H9 (cell line): ENCODE measurements at regions not wholly inside any gene's neighbourhood (a gene's known extent, or its start where the extent isn't known, plus 50 kb on each side); places are given as distances from the start of the nearest gene placed in this dataset.

Experiments used
- DNase-seq: peaks from one replicate; pipeline ENCODE4 v3.0.0-alpha.2; 2017
- H2AFZ ChIP-seq: one replicate; pipeline ENCODE4 v1.6.1; 2013; ENCODE audit warnings: mild to moderate bottlenecking, low read length, control low read depth, moderate library complexity
- H2AK5ac ChIP-seq: 2 replicates; pipeline ENCODE4 v1.6.1; 2013; ENCODE audit warnings: low read length, control low read depth, mixed read lengths; ENCODE audit not compliant: insufficient read length
- H2BK120ac ChIP-seq: one replicate; pipeline ENCODE4 v1.6.1; 2013; ENCODE audit warnings: low read depth, mild to moderate bottlenecking, low read length, control low read depth, inconsistent platforms; ENCODE audit not compliant: poor library complexity, severe bottlenecking
- H2BK12ac ChIP-seq: 2 replicates; pipeline ENCODE4 v1.6.1; 2013; ENCODE audit warnings: low read length, control low read depth, mixed read lengths, low read depth; ENCODE audit not compliant: insufficient read length
- H2BK15ac ChIP-seq: 2 replicates; pipeline ENCODE4 v1.6.1; 2013; ENCODE audit warnings: low read depth, low read length, control low read depth
- H2BK20ac ChIP-seq: one replicate; pipeline ENCODE4 v1.6.1; 2013; ENCODE audit warnings: low read depth, mild to moderate bottlenecking, low read length, control low read depth, inconsistent platforms; ENCODE audit not compliant: poor library complexity, severe bottlenecking
- H2BK5ac ChIP-seq: 2 replicates; pipeline ENCODE4 v1.6.1; 2013; ENCODE audit warnings: low read length, control low read depth, mixed read lengths; ENCODE audit not compliant: insufficient read length
- H3K14ac ChIP-seq: 2 replicates; pipeline ENCODE4 v1.6.1; 2013; ENCODE audit warnings: low read length, control low read depth; ENCODE audit not compliant: insufficient read depth
- H3K18ac ChIP-seq: 2 replicates; pipeline ENCODE4 v1.6.1; 2013; ENCODE audit warnings: low read depth, mild to moderate bottlenecking, mixed read lengths, low read length, control low read depth; ENCODE audit not compliant: insufficient read length
- H3K23ac ChIP-seq: 2 replicates; pipeline ENCODE4 v1.6.1; 2013; ENCODE audit warnings: low read length, control low read depth, mixed read lengths, low read depth; ENCODE audit not compliant: insufficient read length
- H3K23me2 ChIP-seq: 2 replicates; pipeline ENCODE4 v1.6.1; 2013; ENCODE audit warnings: low read depth, mild to moderate bottlenecking, mixed read lengths, low read length, control low read depth; ENCODE audit not compliant: insufficient read length, poor library complexity, severe bottlenecking
- H3K27ac ChIP-seq: 2 replicates; pipeline ENCODE4 v1.5.1; 2013; ENCODE audit warnings: low read length, control low read depth, mixed read lengths, low read depth; ENCODE audit not compliant: insufficient read length
- H3K27me3 ChIP-seq: 2 replicates; pipeline ENCODE4 v1.6.1; 2013; ENCODE audit warnings: low read length, control low read depth, inconsistent platforms; ENCODE audit not compliant: insufficient read depth
- H3K4ac ChIP-seq: 2 replicates; pipeline ENCODE4 v1.6.1; 2013; ENCODE audit warnings: low read depth, mild to moderate bottlenecking, control low read depth, inconsistent platforms, low read length, moderate library complexity
- H3K4me1 ChIP-seq: 2 replicates; pipeline ENCODE4 v1.6.1; 2013; ENCODE audit warnings: low read length, control low read depth, inconsistent platforms; ENCODE audit not compliant: insufficient read depth
- H3K4me2 ChIP-seq: 2 replicates; pipeline ENCODE4 v1.6.1; 2013; ENCODE audit warnings: low read length, control low read depth, mixed read lengths; ENCODE audit not compliant: insufficient read length, insufficient read depth
- H3K56ac ChIP-seq: 2 replicates; pipeline ENCODE4 v1.6.1; 2013; ENCODE audit warnings: low read depth, mild to moderate bottlenecking, mixed read lengths, low read length, control low read depth; ENCODE audit not compliant: insufficient read length
- H3K79me1 ChIP-seq: 2 replicates; pipeline ENCODE4 v1.6.1; 2013; ENCODE audit warnings: low read depth, mild to moderate bottlenecking, moderate library complexity, low read length, control low read depth, inconsistent platforms; ENCODE audit not compliant: insufficient read depth, poor library complexity, severe bottlenecking
- H3K79me2 ChIP-seq: 2 replicates; pipeline ENCODE4 v1.6.1; 2013; ENCODE audit warnings: low read length, control low read depth, inconsistent platforms; ENCODE audit not compliant: insufficient read depth
- H3K9ac ChIP-seq: 2 replicates; pipeline ENCODE4 v1.6.1; 2013; ENCODE audit warnings: low read length, control low read depth, mixed read lengths; ENCODE audit not compliant: insufficient read length; ENCODE audit errors: extremely low read depth
- H3K9me3 ChIP-seq: one replicate; pipeline ENCODE4 v1.6.1; 2013; ENCODE audit warnings: low read depth, low read length, inconsistent platforms; ENCODE audit not compliant: control insufficient read depth
- H3T11ph ChIP-seq: one replicate; pipeline ENCODE4 v1.6.1; 2013; ENCODE audit warnings: mild to moderate bottlenecking, low read length, control low read depth, inconsistent platforms
- H4K20me1 ChIP-seq: one replicate; pipeline ENCODE4 v1.6.1; 2013; ENCODE audit not compliant: control insufficient read depth, insufficient read length, insufficient read depth
- H4K5ac ChIP-seq: 2 replicates; pipeline ENCODE4 v1.6.1; 2013; ENCODE audit warnings: low read depth, mild to moderate bottlenecking, mixed read lengths, low read length, control low read depth; ENCODE audit not compliant: insufficient read length
- H4K8ac ChIP-seq: replicated peaks from 2 replicates; pipeline ENCODE4 v1.6.1; 2013; ENCODE audit warnings: low read length, control low read depth, mixed read lengths, low read depth; ENCODE audit not compliant: insufficient read length
- H4K91ac ChIP-seq: 2 replicates; pipeline ENCODE4 v1.6.1; 2013; ENCODE audit warnings: low read depth, mild to moderate bottlenecking, moderate library complexity, mixed read lengths, low read length, control low read depth; ENCODE audit not compliant: insufficient read length
- H3K27ac Mint-ChIP-seq, 3 experiments: 2 replicates in 2 of 3; 3 replicates in 1 of 3; pipeline ENCODE4 v1.8.0; 2020 to 2021; ENCODE audit warnings: mixed read lengths in 3 of 3, mild to moderate bottlenecking in 1 of 3, moderate library complexity in 1 of 3
- H3K27me3 Mint-ChIP-seq: 2 replicates; pipeline ENCODE4 v1.8.0; 2021; ENCODE audit warnings: low read depth, mild to moderate bottlenecking, moderate library complexity, mixed read lengths
- H3K36me3 Mint-ChIP-seq, 3 experiments: 2 replicates in 2 of 3; 3 replicates in 1 of 3; pipeline ENCODE4 v1.8.0; 2020 to 2021; ENCODE audit warnings: low read depth in 3 of 3, mixed read lengths in 3 of 3; ENCODE audit not compliant: insufficient read depth in 1 of 3
- H3K4me1 Mint-ChIP-seq, 2 experiments: 2 replicates each; pipeline ENCODE4 v1.8.0; 2020; ENCODE audit warnings: mixed read lengths in 2 of 2
- H3K4me3 Mint-ChIP-seq, 2 experiments: 2 replicates in 1 of 2; 3 replicates in 1 of 2; pipeline ENCODE4 v1.8.0; 2020 to 2021; ENCODE audit warnings: mild to moderate bottlenecking in 2 of 2, mixed read lengths in 2 of 2, moderate library complexity in 1 of 2
- H3K9me3 Mint-ChIP-seq, 2 experiments: 2 replicates in 1 of 2; 3 replicates in 1 of 2; pipeline ENCODE4 v1.8.0; 2020; ENCODE audit warnings: mild to moderate bottlenecking in 2 of 2, mixed read lengths in 2 of 2, moderate library complexity in 1 of 2
- CTCF ChIP-seq: fragments of 200-600 bp; sonication (generic); conservative IDR thresholded peaks from 3 replicates; pipeline ENCODE4 v1.8.0; 2021; ENCODE audit warnings: antibody characterized with exemption, mild to moderate bottlenecking
- WGBS: extraction: QIAGEN DNeasy Blood & Tissue Kit; methylation state at CpG from one replicate; pipeline ENCODE4 v1.1.7; 2013; ENCODE audit warnings: missing lambda C conversion rate, low lambda C conversion rate, mixed read lengths; ENCODE audit not compliant: insufficient read length; ENCODE audit errors: extremely low coverage; 5-methylcytosine and 5-hydroxymethylcytosine counted together

DNA sequence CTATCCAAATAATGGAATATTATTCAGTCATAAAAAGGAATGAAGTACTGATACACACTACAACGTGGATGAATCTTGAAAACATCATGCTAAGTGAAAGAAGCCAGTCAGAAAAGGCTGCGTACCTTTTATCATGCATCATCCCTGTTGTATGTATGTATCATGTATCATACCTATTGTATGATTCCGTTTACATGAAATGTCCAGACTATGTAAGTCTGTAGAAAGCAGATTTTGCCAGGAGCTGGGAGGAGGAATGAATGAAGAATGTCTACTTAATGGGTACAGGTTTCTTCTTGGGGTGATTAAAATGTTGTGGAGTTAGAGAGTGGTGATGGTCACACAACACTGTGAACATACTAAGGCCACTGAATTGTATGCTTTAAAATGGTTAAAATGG lies 135.9 kb upstream of the KLF14 start:
- no peaks in the 10 kb centered on the region for H4K20me1 ChIP-seq
- H4K5ac ChIP-seq, result no peak overlapping the region
- H3K27me3 Mint-ChIP-seq, result peaks cover 1% of the 10 kb centered on the region; the same call in 1 of the 2 replicates
- H2AFZ ChIP-seq, result no peak overlapping the region
- H3K27me3 ChIP-seq, result no peaks in the 10 kb centered on the region
- no peak overlapping the region for H2BK120ac ChIP-seq
- H3K4ac ChIP-seq, result no peak overlapping the region
- H3K14ac ChIP-seq, result no peak overlapping the region
- H2BK20ac ChIP-seq, result no peak overlapping the region
- no peak overlapping the region for H3K18ac ChIP-seq
- TF ChIP-seq CTCF, result no peak
- no peak overlapping the region for H3K27ac ChIP-seq
- no peaks in the 10 kb centered on the region for H3K79me2 ChIP-seq
- no peaks in the 10 kb centered on the region for H3K4me1 ChIP-seq
- H2BK15ac ChIP-seq, result no peak overlapping the region
- peaks cover 4 to 5% of the 10 kb centered on the region in 2 experiments for H3K4me1 Mint-ChIP-seq
- H3K9me3 Mint-ChIP-seq, result no peaks in the 10 kb centered on the region; a peak in 1 of 5 replicates
- H3K9ac ChIP-seq, result no peak overlapping the region
- H3K4me3 Mint-ChIP-seq, result no peak overlapping the region
- H2AK5ac ChIP-seq, result no peak overlapping the region
- H4K8ac ChIP-seq, result no peak overlapping the region
- H3K56ac ChIP-seq, result no peak overlapping the region
- H3K36me3 Mint-ChIP-seq, result no peaks in the 10 kb centered on the region
- no peak overlapping the region for H2BK5ac ChIP-seq
- no CpG with 5 or more reads among the region's 3 CpGs for WGBS
- DNase-seq, result no peak
- H4K91ac ChIP-seq, result no peak overlapping the region
- H3K23ac ChIP-seq, result no peak overlapping the region
- H3K79me1 ChIP-seq, result no peaks in the 10 kb centered on the region
- H3K4me2 ChIP-seq, result no peak overlapping the region
- H3K9me3 ChIP-seq, result no peaks in the 10 kb centered on the region
- no peak overlapping the region for H3T11ph ChIP-seq
- H2BK12ac ChIP-seq, result no peak overlapping the region
- H3K23me2 ChIP-seq, result no peaks in the 10 kb centered on the region
- H3K27ac Mint-ChIP-seq, result no peak overlapping the region
